IPS-NIHi7 (cell line): ENCODE measurements at regions not wholly inside any gene's neighbourhood (a gene's known extent, or its start where the extent isn't known, plus 50 kb on each side); places are given as distances from the start of the nearest gene placed in this dataset.
A peak's percentile ranks its signal among the peaks of the same experiment; 100 is the strongest.

Experiments
- DNase-seq: peaks from one replicate; pipeline ENCODE4 v3.0.0; 2012; ENCODE audit warnings: mixed read lengths; ENCODE audit errors: extremely low spot score

DNA sequence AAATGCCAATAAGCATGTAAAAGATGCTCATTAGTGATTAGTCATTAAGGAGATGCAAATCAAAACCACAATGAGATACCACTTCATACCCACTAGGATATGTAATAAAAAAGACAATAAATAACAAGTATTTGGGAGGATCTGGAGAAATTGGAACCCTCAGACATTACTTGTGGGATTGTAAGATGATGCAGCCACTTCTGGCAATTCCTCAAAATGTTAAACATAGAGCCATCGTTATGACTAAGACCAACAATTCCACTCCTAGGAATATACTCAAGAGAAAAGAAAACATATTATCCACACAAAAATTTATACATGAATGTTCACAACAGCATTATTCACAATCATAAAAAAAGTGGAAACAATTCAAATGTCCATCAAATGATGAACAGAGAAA lies 336.2 kb upstream of the PMFBP1 start:
- no peak for DNase-seq

GRCh38 chr16:72502594-72503005 lies 330.6 kb upstream of the PMFBP1 start:
- no peak for DNase-seq

DNA sequence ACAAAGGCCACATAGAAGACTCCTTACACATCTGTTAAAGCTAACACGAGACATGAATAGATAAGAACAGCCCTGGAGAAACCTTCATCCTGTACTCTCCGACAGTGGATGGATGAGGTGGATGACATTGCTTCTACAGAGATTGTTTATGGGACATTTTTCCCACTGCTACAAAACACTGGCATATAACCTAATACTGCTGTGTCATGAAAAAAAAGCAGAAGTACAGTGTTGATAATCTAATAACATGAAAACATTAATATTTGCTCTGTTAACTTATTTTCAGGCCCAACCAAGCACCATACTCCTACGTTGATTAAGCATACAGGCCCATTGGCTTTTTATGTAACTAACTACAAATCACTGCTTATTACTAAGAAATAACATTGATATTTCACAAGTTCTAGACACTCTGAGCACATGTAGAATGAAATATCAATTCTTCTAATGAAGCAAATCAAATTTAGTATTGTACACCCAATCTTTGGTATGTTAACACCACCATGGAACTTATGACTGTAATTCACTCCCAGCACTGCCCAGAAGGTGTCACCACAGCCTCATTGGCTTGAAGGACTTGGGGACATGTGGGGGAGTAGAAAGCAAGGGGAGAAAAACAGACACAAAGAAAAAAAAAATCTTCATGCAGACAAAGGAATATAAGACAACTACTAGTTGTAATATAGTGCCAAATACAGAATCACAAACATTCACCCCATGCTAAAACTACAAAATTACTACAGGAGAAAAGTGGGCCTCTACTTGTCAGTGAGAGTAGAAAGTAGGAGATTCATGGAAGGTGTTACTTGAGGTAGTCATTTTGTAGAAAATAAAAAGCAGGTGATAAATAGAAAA lies 330.0 kb upstream of the PMFBP1 start:
- peak; percentile 68 for DNase-seq

GRCh38 chr16:72500545-72500944 lies 328.6 kb upstream of the PMFBP1 start:
- DNase-seq, result no peak

DNA sequence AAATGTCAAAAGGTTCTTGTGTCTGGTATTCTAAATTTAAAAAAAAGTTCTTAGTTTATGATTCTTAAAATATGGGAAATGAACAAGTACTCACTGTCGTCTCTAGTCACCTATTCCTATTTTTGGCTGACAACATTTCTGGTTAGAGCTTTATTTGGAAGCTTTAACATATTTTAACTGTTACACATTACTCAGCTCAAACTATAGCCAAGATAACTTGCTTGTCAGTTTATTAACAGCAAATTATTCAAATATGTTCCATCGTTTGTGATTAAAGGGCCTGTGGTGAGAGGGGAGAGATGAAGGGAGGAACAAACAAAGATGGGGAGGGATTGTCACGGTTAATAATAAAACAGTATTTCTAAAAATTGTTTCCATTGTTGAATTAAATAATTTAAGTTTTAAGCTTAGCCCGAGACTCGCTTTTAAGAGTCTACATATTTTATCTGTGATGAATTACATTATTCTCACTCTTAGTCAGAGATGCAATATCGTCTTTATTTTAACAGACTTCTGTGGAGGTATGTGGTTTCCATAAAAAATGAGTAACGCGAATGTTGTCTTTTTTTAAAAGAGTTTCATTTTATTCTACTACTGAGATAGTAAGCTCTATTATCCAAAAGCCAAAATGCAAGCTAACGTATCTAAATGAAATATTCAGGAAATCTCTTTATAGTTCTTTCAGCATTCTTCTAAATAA lies 321.9 kb upstream of the PMFBP1 start:
- no peak for DNase-seq

DNA sequence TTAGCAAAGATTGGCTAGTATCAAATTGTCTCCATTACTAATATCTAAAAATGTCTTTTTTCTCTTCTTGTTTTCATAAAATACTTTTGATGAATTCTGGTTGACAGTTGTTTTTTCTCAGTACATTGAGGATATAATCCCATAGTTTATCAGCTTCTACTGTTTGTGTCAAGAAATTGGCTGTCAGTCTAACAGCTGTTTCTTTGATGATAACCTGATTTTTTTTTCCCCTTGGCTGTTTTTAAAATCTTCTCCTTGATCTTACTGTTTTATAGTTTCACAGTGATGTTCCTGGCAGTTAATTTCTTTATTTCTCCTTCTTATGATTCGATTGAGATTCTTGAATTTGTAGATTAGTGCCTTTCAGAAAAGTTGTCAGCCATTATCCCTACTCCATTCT lies 315.3 kb upstream of the PMFBP1 start:
- DNase-seq, result no peak

DNA sequence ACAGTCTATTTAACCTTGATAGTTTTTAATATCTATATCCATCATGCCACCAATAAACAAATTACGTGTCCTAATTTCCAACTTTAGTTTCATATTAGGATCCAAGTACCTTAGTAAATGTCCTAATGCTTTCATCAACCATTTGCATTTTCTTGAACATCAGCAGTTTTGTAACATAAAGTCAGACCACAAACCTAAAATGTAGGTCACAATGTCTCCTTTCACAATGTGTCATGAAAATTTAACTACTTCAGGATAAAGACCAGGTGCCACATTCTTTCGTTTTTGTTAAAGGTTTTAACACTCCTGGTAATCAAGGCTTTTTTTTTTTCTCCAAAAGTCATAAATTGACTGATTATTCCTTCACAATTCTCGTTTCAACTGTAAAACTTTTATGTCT lies 310.7 kb upstream of the PMFBP1 start:
- DNase-seq, result no peak

DNA sequence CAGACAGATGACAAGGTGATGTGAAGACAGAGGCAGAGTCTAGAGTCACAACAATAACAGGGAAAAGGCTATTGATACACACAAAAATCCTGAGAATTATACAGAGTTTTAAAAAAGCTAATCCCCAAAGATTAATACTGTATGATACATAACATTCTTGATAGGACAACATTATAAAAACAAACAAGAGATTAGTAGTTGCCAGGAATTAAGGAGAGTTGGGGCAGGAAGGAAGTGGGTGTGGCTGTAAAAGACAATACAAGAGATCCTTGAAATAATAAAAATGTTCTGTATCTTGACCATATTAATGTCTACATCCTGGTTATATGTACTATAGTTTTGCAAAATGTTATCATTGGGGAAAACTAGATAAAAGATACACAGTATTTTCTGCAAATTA lies 309.5 kb upstream of the PMFBP1 start:
- DNase-seq, result no peak

GRCh38 chr16:72480911-72481310 lies 309.0 kb upstream of the PMFBP1 start:
- DNase-seq, result no peak

- DNase-seq, result peak; percentile 10
Measured at GRCh38 chr16:72475688-72476087, 303.7 kb upstream of the PMFBP1 start.

DNA sequence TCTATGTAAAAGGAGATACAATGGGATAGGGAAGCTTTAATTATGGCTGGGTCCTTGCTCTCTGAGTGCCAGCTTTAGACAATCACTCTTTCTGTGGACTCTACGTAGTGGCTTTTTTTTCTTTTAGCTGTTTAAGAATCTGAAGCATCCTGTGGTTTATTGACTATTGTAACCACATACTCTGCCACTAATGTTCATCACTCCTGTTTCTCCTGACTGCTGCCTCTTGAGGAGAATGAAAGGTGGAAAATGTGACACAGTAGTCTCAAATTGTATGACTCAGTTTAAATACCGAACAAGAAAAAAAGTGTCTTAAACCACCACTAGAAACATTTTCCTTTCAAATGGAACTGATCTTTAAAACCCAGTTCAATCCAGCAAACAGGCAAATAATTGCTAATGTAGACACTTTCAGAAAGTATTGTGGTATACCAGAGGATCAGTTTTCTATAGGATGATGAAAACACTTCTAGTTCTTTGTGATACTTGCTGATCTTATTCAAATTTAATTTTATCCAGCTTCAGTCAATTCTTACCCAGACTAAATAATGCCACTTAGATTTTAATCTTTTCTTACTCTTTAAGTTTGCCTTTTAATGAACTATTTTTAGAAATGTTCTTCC lies 302.7 kb upstream of the PMFBP1 start:
- DNase-seq, result no peak

DNA sequence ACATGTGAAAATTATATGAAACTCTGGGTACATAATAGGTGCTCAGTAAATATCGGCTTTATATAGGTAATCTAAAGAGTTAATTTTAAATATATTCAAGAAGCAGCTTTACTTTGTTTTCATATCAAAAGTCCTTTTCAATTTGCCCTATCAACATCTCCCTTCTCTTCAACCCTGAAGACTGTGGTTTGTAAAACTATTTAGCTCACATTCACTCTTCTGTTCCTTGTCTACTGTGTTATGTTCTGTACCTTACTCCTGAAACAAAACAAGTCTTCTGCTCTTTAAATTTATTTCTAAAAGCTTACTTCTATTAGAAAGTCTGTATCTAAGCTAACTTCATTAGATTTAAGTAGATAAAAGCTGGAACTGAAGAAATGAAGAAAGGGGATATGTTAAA lies 301.7 kb upstream of the PMFBP1 start:
- no peak for DNase-seq

DNA sequence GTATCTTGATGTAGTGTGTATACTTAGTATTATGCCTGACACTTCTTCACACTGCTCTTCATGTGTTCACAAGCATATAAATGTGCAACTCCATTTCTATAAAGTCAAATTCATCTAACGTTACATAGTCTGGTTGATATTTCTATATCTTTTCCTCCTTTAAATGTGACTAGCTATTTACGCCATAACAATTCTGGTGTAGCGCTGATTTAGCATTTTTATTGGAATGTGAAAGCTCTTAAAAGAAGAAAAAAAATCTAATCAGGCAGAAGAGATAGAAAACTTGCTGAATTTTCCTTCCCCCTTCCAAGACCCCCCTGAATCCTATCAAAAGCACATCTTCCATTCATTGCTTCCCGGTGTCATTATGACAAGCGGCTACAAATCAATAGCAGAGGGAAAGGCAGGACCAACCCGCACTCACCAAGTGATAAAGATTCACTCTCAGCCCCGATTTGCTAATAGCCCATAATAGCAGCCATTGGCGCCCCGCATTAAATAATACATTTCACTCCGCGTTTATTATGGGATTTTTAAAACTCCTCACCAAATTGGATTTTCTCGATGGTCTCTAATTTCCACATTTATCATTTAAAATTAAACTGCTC lies 299.5 kb upstream of the PMFBP1 start:
- DNase-seq, result no peak

DNA sequence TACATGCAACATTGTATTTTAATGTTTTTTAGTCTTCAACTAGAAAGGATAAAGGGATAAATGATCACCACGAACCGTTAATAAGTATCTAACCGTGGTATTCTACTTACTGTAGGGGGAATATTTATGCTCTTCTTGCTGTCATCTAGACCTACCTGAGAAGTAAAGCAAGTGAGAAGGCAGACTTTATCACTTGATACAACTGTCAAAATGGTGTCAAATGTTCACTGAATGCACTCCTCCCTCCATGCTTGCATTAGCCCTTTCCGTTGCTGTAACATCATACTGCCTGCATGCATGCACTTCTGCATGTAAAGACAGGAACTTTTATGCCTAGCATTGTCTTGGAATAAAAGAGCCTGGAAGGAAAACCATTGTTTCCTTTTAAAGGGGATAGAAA lies 298.6 kb upstream of the PMFBP1 start:
- no peak for DNase-seq

DNA sequence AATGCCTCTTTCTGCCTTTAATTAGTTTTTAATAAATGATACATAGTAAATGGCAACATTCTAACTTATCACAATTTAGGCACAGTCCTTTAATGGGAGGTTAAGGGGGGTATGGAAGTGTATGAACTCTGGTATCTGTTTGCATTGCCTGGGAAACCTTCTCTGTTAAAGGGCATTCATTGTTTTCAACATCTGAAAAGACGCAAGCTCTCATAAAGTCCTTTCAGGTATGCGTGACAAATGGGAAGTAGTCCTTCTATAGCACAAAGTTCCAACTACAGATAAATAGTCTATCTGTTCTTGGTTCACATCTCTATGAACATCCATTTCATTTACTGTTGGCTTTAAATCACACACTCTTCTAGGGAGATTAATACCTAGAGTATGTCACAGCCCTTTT lies 298.0 kb upstream of the PMFBP1 start:
- no peak for DNase-seq

DNA sequence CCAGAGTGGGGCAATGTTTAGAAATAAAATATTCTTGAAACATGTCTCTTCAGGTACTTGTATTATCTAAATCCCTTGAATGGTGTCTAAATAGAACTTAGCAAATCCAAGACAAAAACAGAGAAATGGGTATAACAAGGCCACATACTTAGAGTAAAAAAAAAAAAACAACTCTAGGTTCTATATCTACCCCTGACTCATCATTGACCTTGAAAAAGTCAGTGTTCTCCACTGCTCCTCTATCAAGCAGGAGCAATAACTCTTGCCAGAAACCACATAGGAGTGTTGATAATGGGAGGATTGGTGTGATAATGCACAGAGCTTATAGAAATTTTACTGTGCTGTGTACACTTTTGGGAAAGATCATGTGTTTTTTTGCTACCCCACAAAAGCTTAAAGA lies 296.6 kb upstream of the PMFBP1 start:
- DNase-seq, result no peak

GRCh38 chr16:72467157-72467759 lies 295.3 kb upstream of the PMFBP1 start:
- peak; percentile 50 for DNase-seq

DNA sequence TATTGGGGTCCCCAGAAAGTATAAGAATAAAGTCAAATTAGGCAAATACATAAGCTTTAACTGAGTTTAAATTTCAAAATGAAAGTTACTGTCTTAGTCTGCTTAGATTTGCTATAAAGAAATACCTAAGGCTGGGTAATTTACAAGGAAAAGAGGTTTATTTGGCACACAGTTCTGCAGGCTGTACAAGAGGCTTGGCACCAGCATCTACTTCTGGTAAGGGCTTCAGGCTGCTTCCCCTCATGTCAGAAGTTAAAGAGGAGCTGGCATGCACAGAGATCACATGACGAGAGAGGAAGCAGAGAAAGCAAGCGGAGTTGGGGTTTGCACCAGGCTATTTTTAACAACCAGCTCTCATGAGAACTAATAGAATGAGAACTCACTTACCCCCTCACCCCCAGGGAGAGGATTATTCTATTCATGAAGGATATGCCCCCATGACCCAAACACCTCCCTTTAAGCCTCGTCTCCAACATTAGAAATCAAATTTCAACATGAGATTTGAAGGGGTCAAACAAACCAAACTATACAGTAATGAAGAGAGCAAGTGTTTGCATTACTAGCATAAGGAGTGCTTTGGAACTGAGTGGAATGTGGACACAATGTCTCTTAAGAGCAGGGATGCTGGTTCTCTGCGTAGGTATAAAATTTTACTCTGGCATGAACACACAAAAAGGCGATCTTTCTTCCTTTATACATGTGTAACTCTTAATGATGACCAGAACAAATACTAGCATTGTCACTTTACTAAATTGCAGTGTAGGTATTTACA lies 292.8 kb upstream of the PMFBP1 start:
- DNase-seq, result no peak

- DNase-seq, result no peak
Measured at GRCh38 chr16:72464052-72464451, 292.1 kb upstream of the PMFBP1 start.

GRCh38 chr16:72458035-72458434 lies 286.1 kb upstream of the PMFBP1 start:
- DNase-seq, result no peak

DNA sequence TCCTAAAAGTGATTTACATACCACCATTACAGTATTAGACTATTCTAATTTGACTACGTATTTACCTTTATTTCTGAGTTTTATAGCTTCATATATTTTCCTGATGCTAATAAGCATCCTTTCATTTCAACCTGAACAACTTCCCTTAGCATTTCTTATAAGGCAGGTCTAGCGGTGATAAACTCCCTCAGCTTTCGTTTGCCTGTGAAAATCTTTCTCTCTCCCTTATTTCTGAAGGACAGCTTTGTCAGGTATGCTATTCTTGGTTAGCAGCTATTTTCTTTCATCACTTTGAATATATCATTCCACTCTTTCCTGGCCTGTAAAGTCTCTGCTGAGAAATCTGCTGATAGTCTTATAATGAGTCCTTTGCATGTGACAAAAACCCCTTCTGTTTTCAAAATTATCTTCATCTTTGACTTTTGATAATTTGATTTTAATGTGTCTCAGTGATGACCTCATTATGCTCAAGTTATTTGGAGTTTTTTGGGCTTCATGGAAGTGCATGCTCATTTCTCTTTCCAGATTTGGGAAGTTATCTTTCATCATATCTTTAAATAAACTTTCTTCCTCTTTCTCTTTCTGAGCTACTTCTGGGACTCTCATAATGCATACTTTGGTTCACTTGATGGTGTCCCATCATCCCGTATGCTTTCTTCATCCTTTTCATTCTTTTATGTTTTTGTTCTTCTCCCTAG lies 285.4 kb upstream of the PMFBP1 start:
- DNase-seq, result no peak
